GM19455 (cell line): ENCODE measurements at regions not wholly inside any gene's neighbourhood (a gene's known extent, or its start where the extent isn't known, plus 50 kb on each side); places are given as distances from the start of the nearest gene placed in this dataset.

ENCODE experiments used
- ATAC-seq: cut with Tn5 transposase; IDR thresholded peaks from one replicate; pipeline ENCODE4 v1.9.1; 2021; ENCODE audit not compliant: unreplicated experiment

DNA sequence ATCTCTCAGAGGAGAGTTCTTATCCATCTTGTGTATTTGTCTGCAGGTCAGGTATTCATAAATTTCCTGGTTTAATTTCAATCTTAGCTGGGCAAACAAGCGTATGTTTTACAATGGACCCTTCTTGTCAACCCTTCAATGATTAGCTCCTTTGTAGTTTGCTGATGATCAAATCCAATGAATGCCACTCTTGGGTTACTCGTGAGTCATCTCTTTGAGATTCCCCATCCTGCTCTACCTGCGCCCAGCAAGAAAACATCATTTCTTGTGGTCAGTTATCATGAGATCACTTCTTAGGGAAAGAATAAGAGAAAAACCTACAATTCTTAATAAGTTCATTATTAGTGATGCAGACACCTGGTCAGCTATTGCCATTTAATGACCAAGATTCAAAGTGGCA lies 572.3 kb upstream of the PKN2 start:
- ATAC-seq, result no peak

DNA sequence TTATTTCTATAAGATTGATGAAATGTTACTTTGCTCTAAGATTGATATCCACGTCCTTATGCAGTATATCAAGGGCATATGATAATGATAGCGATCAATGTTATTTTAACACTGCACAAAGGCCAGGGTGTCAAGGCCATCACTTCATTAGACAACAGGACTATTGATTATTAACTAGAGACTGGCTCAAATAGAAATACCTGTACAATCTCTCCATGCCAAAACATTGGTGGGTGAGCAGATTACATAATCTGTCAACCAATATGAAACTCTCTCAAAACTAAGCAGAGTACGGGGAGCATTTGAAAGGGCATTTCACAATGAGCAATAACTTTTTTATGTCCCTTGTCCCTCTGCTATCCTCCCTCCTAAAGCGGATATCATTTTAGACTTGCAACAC lies 566.5 kb upstream of the PKN2 start:
- ATAC-seq, result no peak

DNA sequence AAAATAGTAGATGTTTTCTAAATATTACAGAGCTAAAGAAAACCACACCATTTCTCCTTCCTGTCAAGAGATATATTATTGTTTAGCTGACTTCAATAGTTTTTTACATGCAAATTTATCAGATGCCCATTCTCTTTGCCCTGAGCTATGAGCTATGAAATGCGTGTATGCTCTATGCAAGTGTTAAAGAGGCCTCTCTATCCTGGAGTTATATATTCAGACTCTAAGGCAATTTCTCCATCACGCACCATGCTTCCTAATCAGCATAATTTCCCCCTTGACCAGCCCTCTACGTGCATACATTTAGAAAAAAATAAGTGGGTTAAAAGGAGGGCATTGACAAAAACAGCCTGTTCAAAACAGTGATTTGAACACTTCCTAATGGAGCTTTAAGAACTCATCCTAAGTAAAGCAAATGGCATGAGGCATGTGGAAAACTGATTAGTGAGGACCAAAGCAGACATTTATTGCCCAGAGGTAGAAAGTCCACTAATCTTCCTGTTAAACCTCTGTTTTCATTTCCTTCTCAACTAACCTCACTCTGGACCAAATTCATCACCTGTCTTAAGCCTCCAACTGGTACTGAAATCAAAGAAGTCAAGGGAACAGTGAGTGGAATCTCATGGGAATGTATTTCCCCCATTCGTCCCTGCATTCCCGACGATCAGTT lies 565.8 kb upstream of the PKN2 start:
- ATAC-seq, result no peak

DNA sequence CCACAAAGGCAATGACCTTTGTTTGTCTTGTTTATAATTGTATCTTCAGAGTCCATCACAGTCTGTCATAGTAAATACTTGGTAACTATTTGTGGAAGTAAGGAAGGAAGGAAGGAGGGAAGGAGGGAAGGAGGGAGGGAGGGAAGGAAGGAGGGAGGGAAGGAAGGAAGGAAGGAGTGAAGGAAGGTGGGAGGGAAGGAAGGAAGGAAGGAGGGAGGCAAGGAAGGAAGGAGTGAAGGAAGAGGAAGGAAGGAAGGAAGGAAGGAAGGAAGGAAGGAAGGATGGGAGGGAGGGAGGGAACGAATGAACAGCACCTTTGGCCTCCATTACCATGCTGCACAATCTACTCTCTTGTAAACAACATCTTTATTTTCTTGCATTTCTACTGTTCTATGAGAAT lies 559.5 kb upstream of the PKN2 start:
- ATAC-seq, result no peak

DNA sequence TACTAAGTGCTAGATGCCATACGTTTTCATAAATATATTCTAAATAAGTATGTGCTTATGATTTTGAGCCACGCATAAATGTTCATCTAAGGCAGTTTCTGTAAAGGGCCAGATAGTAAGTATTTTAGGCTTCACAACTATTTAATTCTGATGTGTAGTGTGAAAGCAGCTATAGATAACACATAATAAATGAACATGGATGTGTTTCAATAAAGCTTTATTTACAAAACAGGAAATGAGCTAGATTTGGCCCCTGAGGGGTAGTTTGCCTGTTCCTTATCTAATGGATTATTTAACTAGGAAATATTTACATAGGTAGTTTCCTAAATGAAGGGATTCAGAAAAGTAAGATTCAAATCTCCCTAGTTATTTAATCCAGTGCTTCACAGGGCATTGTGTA lies 557.6 kb upstream of the PKN2 start:
- no peak for ATAC-seq

DNA sequence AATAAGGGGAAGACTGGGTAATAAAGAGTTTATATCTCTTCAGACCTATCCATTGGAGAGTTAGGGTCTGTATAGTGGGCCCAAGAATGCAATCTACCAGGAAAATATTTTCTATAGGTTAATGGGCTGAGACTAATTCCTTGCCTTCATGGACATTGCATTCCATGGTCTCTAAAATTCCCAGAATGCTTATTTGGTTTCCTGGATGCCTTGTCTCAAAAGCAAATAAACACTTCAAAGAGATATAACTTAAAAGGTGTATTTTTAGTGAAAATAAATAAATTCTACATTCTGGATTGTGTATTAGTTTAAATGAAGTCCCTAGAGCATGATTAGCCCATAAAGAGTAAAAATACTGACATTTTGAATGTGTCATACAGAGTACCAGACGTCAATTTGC lies 550.1 kb upstream of the PKN2 start:
- no peak for ATAC-seq

DNA sequence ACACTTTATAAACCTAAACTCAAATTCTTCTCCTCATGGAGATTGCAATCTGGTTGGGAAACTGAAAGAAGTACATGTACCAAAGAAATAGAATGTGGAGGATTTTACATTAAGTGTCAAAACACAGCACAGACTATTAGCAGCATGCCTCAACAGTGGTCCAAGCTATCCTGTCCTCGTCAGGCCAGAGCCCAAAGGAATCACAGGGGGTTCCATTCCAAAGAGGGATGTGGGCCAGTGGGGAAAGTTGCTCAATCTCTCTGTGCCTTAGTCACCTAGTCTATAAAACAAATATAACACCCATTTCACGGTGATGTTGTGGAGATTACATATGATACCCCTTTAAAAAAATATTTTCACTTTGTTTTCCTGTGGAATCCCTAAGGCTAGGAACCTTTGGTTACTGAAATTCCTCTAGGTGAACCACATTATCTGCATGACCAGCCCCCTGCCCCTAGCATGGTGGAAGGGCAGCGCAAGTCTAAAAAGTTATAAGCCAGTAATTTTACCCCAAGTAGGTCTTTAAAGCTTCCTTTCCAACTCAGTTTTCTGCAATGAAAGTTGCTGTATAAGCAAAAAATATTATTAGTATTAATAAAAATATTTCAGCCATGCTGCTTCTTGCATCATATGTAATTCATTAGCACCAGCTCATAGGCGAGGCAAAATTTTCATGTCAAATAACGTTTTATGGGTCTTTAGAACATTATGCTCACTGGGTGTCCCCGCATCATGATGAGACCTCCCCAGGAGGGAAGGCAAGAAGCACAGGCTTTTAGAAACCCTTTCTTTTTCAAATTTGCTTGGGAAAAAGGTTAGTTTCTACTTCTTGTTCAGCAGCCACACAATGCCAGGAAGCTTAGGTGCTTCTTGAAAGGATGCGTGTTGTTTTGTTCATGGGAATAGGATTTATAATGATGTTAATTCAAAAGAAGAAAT lies 548.8 kb upstream of the PKN2 start:
- no peak for ATAC-seq

DNA sequence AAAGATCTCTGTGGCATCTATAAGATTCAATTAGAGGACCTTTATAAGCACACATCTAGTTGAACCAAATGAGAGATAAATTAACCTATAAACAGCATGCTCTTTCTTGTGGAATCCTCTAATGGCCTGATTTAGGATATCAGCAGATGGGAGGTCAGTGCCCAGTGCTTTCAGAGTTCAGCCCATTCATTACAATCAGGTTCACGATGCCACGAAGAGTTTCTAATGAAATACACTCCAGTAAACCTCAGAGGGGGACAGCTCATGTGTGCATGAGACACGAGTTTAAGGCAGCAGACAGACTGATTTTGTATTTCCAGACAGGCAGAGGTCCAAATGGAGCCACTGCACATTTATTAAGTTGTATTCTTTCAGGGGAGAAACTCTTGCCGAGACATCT lies 544.4 kb upstream of the PKN2 start:
- no peak for ATAC-seq

DNA sequence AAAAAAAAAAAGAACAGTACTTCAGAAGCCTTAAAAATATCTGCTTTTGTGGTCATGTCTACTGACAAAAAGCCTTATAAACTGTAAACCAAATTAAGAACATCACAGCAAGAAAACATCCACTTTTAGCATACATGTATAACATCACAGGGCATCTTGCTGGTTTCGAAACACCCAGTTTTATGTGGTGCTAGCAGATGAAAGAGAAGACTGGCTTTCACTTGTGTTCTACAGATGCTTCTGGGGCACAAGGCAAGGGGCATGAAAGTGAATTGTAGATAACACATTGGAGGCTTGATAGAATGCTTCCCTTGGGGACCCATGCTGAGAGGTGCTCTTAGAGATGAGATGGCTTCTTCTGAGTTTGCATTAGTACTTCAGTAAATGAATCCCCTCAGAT lies 543.7 kb upstream of the PKN2 start:
- ATAC-seq, result no peak

DNA sequence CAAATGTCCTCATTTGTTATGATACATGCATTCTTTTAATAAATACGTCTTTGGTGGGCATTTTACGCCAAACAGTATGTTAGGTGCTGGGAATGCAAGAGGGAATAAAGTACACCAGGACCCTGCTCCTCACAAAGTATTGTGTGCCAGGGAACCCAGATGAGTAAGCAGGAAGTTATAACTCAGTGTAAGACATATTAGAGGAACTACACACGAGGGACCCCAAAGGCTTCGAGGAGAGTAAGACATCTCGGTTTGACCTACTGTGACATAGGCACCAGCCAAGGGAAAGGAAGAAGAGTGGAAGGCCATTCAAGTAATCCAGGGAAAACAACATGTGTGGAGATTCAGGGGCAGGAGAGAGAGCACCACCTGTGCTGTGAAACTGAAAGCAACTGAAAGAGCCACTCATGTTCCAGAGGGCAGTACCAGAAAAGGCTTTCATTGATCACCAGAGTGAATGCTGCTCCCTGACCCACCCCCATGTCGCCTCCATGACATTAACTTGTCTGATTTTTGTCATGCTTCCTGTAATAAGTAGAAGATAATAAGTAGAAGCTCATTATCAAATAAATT lies 542.5 kb upstream of the PKN2 start:
- no peak for ATAC-seq

DNA sequence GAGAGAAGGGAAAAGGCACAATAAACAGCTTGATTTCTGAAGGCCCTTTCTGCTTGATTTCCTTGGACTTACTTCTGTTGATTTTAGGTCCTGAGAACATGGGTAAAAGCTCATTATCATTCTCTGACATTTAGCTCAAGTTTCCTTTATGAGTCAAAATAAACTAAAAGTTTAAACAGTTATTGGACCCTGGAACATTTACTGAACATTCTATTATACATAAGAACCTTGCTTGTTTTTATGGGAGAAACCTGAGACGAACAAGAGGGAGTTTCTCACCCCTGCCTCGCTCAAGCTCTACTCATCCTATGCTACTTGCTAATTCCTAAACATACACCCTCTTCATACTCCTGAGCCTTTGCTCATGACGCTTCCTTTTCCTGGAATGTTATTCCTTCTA lies 538.3 kb upstream of the PKN2 start:
- ATAC-seq, result no peak

DNA sequence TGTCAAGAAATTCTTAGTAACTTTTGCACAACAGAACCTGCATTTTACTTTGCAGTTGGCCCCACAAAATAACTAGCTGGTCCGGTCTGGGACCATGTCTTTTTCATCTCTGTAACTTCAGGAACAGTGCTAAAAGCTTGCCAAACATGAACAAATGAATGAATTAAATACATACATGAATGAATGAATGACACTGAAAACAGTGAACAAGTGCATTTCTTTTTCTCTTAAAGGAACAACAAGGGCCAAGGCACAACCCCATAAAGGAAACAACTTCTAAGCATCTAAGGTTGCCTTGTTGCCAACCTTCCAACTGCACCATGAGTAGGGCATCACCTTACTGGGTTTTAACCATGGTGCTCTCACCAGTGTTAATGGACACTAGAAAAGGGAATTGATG lies 534.4 kb upstream of the PKN2 start:
- no peak for ATAC-seq

DNA sequence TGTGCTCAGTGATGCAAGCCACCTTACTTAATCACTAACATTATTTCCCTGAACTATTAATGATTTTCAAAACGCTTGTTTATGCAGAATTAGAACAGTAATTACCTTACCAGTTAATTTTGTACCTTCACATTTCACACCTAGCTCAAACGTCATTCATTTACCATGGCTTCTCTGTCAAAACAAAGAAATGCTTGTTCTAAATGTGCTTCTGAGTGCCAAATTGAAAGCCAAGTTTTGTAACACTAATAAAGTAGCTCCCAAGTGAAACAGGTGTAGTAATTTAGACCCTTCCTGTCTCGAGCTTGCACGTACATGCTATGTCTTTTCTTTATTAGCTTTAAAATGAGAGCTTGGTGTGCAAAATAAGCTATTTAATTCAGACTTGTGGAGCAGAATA lies 533.7 kb upstream of the PKN2 start:
- no peak for ATAC-seq

DNA sequence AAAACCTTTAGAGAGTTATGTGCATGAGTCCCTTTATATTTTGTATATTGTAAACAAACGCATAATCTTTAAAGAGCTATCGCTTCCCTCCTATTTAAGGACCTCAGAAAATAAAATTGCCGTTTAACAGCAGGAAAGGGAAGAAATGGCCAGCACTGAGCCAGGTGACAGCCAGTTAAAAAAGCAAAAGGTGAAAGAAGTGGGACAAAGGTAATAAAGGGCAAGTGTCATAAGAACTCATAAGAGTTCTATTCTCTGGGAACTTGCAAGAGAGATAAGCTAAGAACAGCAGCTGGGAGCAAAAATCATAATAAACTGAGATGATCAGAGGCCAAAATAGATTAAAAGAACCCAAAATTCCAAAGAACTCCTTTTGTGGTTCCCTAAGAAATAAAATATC lies 520.9 kb upstream of the PKN2 start:
- no peak for ATAC-seq

DNA sequence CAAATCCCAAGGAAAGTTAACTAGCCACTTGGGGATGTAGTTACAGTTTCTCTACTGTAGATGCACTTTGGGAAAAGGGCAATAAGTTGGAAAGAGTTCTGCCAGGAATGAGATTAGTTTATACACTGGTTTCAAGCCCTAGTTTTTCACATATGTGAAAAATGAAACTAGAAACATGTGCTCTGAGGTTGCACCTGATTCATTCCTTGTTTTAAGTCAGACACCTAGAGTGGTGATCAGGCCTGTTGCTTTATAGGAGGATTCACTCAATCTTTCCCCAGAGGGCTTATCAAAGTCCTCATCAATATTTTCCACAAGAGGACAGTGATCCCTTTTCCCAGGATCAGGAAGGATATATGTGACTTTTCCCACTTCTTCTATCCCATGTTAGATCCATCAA lies 515.9 kb upstream of the PKN2 start:
- ATAC-seq, result no peak

DNA sequence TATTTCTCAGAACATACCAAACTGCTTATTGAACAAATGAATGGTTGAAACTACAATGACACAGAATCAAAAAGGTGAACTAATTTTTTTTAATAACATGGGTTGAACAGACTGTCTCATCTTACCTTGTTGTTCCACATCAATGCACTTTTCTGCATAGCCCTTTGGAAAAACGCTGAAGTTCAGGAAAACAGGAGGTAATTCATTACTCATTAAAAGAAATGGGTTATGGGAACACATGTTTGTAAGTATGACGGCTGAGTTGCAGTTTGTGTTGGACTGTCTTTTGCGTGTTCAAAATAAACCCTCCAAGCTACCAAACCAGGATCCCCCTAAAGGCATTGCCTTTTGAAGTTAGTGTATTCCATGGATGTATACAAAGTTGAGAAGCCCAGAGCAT lies 514.9 kb upstream of the PKN2 start:
- no peak for ATAC-seq

DNA sequence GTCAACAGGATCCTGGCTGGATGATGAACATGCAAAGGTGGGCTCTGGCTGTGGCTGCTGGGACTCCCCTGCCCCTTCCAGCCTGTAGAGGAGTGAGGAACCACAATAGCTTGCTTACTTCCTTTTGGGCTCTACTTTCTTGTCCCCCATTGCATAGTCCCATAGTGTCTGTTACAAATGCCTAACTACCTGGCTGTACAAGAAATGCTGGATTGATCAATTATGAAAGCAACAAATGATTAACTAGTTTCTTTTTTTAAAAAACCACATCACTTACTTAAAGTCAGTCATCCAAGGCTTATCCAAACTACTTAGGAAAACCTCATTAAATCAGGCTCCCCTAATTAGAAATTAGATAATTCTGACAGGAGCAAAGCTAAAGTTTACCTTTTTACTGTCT lies 514.1 kb upstream of the PKN2 start:
- ATAC-seq, result no peak

DNA sequence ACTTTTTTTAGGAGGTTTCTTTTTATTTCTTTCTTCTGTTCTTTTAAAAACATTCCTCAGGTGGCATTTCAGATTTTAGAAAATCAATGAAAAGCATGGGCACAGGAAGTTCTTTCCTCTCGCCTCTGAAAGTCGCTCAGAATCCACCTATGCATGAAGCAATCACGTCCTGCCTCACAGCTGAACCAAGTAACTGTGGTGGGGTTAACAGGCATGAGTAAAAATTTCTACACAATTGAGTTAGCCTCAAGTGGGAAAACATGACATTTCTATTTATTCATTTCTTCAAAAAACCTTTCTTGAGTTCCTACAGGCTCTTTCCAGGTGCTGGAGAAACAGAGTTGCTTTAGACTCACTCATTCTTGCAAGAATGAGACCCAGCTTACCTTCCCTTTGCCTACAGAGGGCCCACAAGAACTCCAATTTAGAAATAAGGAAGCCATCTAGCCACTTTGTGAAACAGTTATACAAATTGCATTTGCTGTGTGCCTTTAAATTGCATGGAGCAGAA lies 508.9 kb upstream of the PKN2 start:
- no peak for ATAC-seq

DNA sequence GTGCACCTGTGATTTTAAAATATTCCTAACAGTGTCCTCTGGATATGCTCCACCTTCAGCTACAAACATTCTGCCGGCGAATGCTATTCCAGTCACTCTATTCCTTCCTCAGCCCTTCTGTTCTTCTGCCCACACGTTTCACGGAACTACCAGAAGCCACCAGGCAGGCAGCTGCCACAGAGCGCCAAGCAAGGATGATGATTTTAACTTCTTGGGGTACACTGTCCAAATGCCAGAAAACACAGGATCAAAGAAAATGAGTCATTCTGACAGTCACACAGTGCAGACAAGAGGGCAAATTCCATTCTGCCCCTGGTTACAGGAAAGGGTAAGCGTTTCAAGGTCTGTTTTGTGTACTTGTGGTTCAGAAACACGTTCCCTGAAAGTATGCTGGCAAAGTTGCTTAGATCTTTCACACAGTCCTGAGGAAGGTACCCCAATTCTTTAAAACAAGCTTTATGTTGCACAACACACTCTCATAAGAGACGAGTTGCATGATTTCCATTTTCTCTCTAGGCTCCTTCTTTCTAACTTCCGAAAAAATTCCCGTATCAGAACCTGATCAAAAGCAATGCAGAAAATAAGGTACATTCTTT lies 508.3 kb upstream of the PKN2 start:
- no peak for ATAC-seq

DNA sequence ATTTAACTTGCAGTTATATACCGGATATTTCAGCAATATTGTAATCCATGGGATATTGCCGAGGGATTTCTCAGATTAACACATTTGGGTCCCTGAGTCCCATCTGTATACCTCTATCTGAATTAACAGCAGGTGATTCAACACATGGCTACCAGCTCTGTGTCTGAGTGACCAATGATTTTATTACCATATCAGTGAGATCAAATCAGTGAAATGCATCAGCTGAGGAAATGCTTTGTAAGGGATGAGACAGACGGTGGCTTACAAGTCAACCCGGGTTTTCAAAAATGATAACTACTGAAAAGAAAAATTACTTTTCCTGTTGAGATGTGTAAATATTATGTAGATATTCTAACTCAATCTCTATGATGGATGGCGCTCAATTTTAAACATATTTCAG lies 504.1 kb upstream of the PKN2 start:
- ATAC-seq, result no peak

DNA sequence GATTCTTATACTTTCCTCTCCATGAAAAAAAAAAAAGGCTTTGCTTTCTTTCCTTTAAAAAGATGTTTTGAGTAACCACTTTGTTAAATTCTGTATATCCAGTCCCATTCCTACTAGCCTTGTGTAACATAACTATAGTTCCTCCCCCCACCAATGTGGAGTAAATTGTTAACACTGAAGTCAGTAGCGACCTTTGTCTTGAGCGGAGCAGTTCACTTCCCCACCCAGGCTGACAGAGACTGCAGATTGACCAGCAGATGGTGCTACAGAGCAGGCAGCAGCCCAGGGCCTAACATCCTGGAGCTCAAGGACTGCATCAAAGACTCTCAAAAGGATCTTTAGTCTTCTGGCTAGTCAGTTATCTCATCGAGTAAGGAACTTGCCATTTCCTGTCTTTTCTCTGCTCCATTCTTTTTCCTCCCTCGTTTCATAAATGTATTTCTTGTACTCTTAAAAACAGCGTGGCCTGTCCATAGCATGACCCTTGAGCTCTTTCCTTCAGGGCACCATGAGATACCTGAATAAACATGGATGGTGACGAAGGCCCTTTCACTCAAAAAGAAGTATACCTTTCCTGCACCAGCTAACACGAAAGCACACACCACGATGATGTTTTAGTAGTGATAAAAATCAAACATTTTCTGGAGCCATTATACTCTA lies 503.5 kb upstream of the PKN2 start:
- ATAC-seq, result peak; percentile 94
